ENCODE measurements at regions not wholly inside any gene's neighbourhood (a gene's known extent, or its start where the extent isn't known, plus 50 kb on each side); places are given as distances from the start of the nearest gene placed in this dataset.

DNA sequence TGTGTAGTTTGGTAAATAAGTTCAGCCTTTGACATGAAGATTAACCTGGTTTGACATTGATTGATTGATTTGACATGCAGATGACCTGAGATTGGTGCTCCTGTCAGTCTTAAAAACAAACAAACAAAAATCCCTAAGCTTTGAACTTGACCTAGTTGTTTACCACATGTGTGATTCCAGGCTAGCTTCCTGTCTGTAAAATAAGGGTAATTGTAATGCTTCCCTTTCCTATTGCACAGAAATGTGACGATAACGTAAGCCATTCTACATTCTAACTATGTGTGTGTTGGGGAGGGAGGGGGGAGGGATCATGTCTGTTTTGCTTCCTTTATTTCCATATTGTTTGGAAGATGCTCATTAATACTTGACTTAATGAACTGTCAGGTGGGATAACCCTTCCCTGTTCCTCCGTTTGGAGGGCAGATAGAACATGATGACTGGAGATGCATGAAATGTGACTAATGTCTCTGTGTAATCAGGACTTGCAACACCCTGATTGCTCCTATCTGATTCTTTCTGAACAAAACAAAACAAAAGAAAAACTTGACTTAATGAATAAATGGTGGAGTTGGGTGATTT, 106.1 kb upstream of the CLMP start:
- Histone ChIP-seq H3K27me3 (no peaks in the 10 kb centered on the region), H3K4me3 (peak overlapping the region; percentile 37 to 46), H3K27ac (no peak overlapping the region), H3K9me3 (no peaks in the 10 kb centered on the region), H3K36me3 (no peaks in the 10 kb centered on the region), H3K4me1 (peaks cover 13% of the 10 kb centered on the region)
- intact Hi-C loops (cut with DNase I), result loop anchor here (5.0 kb wide), 1 partner anchor 176 kb away; no protein-coding TSS in a partner anchor
- no peak for DNase-seq (ENCODE audit: extremely low spot score in 2 of 2)
- TF ChIP-seq, protein P1, sequence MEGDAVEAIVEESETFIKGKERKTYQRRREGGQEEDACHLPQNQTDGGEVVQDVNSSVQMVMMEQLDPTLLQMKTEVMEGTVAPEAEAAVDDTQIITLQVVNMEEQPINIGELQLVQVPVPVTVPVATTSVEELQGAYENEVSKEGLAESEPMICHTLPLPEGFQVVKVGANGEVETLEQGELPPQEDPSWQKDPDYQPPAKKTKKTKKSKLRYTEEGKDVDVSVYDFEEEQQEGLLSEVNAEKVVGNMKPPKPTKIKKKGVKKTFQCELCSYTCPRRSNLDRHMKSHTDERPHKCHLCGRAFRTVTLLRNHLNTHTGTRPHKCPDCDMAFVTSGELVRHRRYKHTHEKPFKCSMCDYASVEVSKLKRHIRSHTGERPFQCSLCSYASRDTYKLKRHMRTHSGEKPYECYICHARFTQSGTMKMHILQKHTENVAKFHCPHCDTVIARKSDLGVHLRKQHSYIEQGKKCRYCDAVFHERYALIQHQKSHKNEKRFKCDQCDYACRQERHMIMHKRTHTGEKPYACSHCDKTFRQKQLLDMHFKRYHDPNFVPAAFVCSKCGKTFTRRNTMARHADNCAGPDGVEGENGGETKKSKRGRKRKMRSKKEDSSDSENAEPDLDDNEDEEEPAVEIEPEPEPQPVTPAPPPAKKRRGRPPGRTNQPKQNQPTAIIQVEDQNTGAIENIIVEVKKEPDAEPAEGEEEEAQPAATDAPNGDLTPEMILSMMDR (IDR thresholded peaks at IDR 0.05), result no peak
- TF ChIP-seq POLR2AphosphoS5 (IDR thresholded peaks at IDR 0.05; ENCODE audit: insufficient read depth in 1 of 2, low read depth in 1 of 2), result no peak

DNA sequence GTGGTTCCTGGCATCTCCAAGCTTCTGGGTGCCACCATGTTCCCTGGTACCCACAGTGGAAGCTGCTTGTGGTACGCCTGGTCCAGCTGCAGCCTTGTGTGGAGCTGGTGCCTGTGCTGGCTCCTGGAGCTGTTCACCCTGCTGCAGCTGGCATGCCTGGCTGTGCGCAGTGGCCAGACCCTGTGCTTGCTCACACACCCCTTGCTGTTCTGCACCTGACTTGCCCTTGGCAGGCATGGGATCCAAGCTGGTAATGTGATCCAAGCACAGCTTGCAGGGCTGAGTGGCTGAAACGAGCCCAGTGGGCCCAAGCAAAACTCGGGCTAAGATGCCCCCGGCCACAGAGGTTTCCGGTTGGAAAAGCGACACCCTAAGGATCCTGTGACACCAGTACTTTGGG, 104.7 kb upstream of the CLMP start:
- TF ChIP-seq POLR2AphosphoS5 (IDR thresholded peaks at IDR 0.05; ENCODE audit: insufficient read depth in 1 of 2, low read depth in 1 of 2), result no peak
- TF ChIP-seq, protein P1 (IDR thresholded peaks at IDR 0.05), result no peak
- TF ChIP-seq POLR2A (IDR thresholded peaks at IDR 0.05), result no peak
- Histone ChIP-seq H3K4me1 (peaks cover 13% of the 10 kb centered on the region), H3K9me3 (no peaks in the 10 kb centered on the region), H3K27ac (no peak overlapping the region), H3K4me3 (no peak overlapping the region), H3K36me3 (no peaks in the 10 kb centered on the region), H3K27me3 (no peaks in the 10 kb centered on the region)
- intact Hi-C loops (cut with DNase I), result loop anchor here (5.0 kb wide), 1 partner anchor 178 kb away; no protein-coding TSS in a partner anchor
- no peak for DNase-seq (ENCODE audit: extremely low spot score in 2 of 2)

DNA sequence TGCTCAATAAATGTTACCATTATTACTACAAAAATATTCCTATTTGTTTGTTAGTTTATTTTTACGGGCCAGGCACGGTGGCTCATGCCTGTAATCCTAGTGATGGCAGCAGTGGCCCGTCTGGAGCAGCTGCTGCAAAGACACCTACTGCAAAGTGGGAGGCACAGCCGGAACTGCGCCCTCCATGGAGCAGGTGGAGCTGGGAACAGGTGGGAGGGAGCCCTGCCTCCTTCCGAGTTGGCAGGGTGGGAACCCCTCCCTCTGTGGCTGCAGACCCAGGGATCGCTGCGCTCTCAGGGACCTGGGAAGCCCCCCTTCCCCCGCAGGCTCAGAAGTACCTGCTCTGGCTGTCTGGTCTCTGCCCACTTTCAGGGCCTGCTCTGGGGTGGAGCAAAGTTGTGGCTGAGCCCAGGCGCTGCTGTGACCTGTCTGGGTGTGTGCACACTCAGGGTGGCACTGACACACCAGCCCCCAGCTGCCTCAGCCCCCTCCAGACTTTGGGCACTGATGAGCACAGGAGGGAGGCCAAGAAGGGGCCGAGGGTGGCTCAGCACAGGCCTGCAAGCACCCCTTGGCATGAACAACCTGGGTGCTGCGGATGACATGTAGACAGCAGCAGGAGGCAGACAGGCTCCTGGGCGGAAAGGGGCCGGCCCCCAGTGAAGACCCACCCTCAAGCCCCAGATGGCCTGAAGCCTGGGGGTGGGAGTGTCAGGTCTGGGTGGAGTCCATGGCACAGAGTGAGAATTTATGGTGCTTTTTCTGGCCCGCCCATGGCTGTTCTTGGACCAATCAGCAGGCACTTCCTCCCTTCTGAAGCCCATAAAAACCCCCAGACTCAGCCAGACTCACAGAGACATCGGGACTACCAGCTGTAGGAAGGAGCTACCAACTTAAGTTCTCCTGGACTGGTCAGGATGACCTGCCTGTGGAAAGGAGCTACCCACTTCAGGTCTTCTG, 103.7 kb upstream of the CLMP start:
- Histone ChIP-seq H3K27ac (no peak overlapping the region), H3K4me1 (peaks cover 13% of the 10 kb centered on the region), H3K27me3 (no peaks in the 10 kb centered on the region), H3K4me3 (no peak overlapping the region), H3K36me3 (no peaks in the 10 kb centered on the region), H3K9me3 (no peaks in the 10 kb centered on the region)
- intact Hi-C loops (cut with DNase I), result no loop called here
- TF ChIP-seq POLR2A (IDR thresholded peaks at IDR 0.05) (no peak), POLR2AphosphoS5 (IDR thresholded peaks at IDR 0.05; ENCODE audit: insufficient read depth in 1 of 2, low read depth in 1 of 2) (no peak)
- TF ChIP-seq, protein P1 (IDR thresholded peaks at IDR 0.05), result no peak
- no peak for DNase-seq (ENCODE audit: extremely low spot score in 2 of 2)

DNA sequence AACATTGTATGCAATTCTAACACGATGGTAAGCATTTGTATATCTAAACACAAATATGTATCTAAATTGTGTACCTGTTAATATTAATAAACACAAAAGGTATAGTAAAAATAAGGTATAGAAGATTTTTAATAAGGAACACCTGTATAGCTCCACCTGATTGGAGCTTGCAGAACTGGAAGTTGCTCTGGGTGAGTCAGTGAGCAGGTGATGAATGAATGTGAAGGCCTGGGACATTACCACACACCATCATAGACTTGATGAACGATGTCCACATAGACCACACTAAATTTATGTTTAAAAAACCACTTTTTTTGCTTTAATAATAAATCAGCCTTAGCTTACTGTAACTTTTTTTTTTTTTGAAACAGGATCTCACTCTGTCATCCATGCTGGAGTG, 97.6 kb upstream of the CLMP start:
- TF ChIP-seq POLR2AphosphoS5 (IDR thresholded peaks at IDR 0.05; ENCODE audit: insufficient read depth in 1 of 2, low read depth in 1 of 2), result no peak
- no peak for TF ChIP-seq POLR2A (IDR thresholded peaks at IDR 0.05)
- TF ChIP-seq, protein P1 (IDR thresholded peaks at IDR 0.05), result no peak
- Histone ChIP-seq H3K4me3 (no peak overlapping the region), H3K4me1 (no peaks in the 10 kb centered on the region), H3K27me3 (no peaks in the 10 kb centered on the region), H3K9me3 (no peaks in the 10 kb centered on the region), H3K36me3 (no peaks in the 10 kb centered on the region), H3K27ac (no peak overlapping the region)
- DNase-seq (ENCODE audit: extremely low spot score in 2 of 2), result no peak
- intact Hi-C loops (cut with DNase I), result no loop called here
